ENCODE measurements at regions not wholly inside any gene's neighbourhood (a gene's known extent, or its start where the extent isn't known, plus 50 kb on each side); places are given as distances from the start of the nearest gene placed in this dataset.
A peak's percentile ranks its signal among the peaks of the same experiment; 100 is the strongest.

DNA sequence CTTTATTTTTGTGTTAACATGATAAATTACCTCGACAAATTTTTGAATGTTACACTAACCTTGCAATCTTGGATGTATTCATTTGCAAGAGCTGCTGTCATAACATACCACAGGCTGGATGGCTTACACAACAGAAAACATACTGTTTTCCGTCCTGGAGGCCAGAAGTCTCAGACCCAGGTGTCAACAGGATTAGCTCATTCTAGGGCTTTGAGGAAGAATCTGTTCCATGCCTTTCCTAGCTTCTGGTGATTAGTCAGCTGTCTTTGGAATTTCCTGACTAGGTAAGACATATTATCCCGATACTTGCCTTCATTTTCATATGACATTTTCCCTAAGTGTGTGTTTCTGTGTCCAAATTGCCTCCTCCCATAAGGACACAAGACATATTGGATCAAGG lies 188.6 kb upstream of the CDH19 start:
- H3K36me3 ChIP-seq = no peaks in the 10 kb centered on the region
- H3K4me3 ChIP-seq = no peak overlapping the region
- in situ Hi-C loops (cut with MboI; ENCODE audit: low sequenced_read_pairs in 4 of 4) (no loop called here), intact Hi-C loops (cut with DNase I; ENCODE audit: low total_unique reads) (no loop called here)
- TF ChIP-seq POLR2A (IDR thresholded peaks at IDR 0.05) (no peak), CTCF (IDR thresholded peaks at IDR 0.05 in 4 of 5, conservative IDR thresholded peaks at IDR 0.05 in 1 of 5) (no peak)
- H3K9me3 ChIP-seq = no peaks in the 10 kb centered on the region
- DNase-seq = no peak
- no peaks in the 10 kb centered on the region for H3K27me3 ChIP-seq
- H3K4me1 ChIP-seq = no peaks in the 10 kb centered on the region
- no peak for ATAC-seq
- H3K27ac ChIP-seq = no peak overlapping the region

GRCh38 chr18:66780609-66781008 lies 176.7 kb upstream of the CDH19 start:
- H3K27me3 ChIP-seq = no peaks in the 10 kb centered on the region
- TF ChIP-seq CTCF (IDR thresholded peaks at IDR 0.05 in 4 of 5, conservative IDR thresholded peaks at IDR 0.05 in 1 of 5) (no peak), POLR2A (IDR thresholded peaks at IDR 0.05) (no peak)
- H3K4me1 ChIP-seq = no peaks in the 10 kb centered on the region
- ATAC-seq (no peak), DNase-seq (no peak)
- no peak overlapping the region for H3K27ac ChIP-seq
- no peak overlapping the region for H3K4me3 ChIP-seq
- intact Hi-C loops (cut with DNase I; ENCODE audit: low total_unique reads) = no loop called here
- in situ Hi-C loops (cut with MboI; ENCODE audit: low sequenced_read_pairs in 4 of 4) = no loop called here
- H3K36me3 ChIP-seq = no peaks in the 10 kb centered on the region
- H3K9me3 ChIP-seq = no peaks in the 10 kb centered on the region

DNA sequence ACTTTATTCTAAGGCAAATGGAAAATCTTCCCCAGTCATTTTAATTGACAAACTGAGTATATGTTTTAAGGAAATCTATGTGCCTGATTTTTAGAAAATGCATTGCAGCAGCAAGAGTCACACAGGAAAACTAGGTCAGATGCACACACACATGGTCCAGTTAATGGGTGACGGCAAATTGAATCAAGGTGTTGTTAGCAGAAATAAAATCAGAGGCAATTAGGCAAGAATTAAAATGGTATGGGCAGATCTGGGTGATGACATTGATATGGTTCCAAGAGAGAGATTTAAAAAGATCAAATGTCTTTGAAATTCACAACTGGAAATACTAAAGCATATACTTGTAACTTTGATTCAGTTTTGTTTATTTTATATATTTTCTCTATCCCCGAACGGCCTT lies 174.2 kb upstream of the CDH19 start:
- Histone ChIP-seq H3K4me3 (no peak overlapping the region), H3K27me3 (no peaks in the 10 kb centered on the region), H3K9me3 (no peaks in the 10 kb centered on the region), H3K36me3 (no peaks in the 10 kb centered on the region), H3K4me1 (no peaks in the 10 kb centered on the region), H3K27ac (no peak overlapping the region)
- TF ChIP-seq CTCF (IDR thresholded peaks at IDR 0.05 in 4 of 5, conservative IDR thresholded peaks at IDR 0.05 in 1 of 5) = no peak
- TF ChIP-seq POLR2A (IDR thresholded peaks at IDR 0.05) = no peak
- intact Hi-C loops (cut with DNase I; ENCODE audit: low total_unique reads) = no loop called here
- DNase-seq = no peak
- in situ Hi-C loops (cut with MboI; ENCODE audit: low sequenced_read_pairs in 4 of 4) = no loop called here
- ATAC-seq = no peak

- H3K9me3 ChIP-seq = no peaks in the 10 kb centered on the region
- in situ Hi-C loops (cut with MboI; ENCODE audit: low sequenced_read_pairs in 4 of 4) (no loop called here), intact Hi-C loops (cut with DNase I; ENCODE audit: low total_unique reads) (no loop called here)
- no peaks in the 10 kb centered on the region for H3K36me3 ChIP-seq
- no peaks in the 10 kb centered on the region for H3K4me1 ChIP-seq
- no peak overlapping the region for H3K4me3 ChIP-seq
- H3K27ac ChIP-seq = no peak overlapping the region
- H3K27me3 ChIP-seq = no peaks in the 10 kb centered on the region
- TF ChIP-seq CTCF (IDR thresholded peaks at IDR 0.05 in 4 of 5, conservative IDR thresholded peaks at IDR 0.05 in 1 of 5) = no peak
- no peak for TF ChIP-seq POLR2A (IDR thresholded peaks at IDR 0.05)
- DNase-seq = no peak
- ATAC-seq = no peak
Measured at GRCh38 chr18:66769375-66769774, 165.5 kb upstream of the CDH19 start.

DNA sequence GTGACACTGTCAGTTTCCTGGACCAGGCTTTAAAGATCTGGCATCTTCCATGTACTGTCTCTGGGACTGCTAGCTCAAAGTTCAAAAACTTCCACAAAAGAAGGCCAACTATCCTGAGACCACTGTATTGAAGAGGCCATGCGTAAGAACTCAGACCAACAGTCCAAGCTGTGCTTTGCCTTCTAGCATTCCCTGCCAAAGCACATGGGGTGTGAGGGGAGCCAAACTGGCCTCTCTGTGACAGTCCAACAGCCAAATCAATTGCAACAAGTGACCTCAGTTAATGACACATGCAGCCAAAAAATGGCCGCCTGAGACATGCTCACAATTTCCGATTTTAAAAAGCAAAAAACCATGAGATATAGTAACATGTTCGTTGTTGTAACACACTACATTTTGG lies 160.3 kb upstream of the CDH19 start:
- in situ Hi-C loops (cut with MboI; ENCODE audit: low sequenced_read_pairs in 4 of 4) = no loop called here
- no peak for TF ChIP-seq POLR2A (IDR thresholded peaks at IDR 0.05)
- no peak for TF ChIP-seq CTCF (IDR thresholded peaks at IDR 0.05 in 4 of 5, conservative IDR thresholded peaks at IDR 0.05 in 1 of 5)
- Histone ChIP-seq H3K4me1 (no peaks in the 10 kb centered on the region), H3K27ac (no peak overlapping the region), H3K27me3 (no peaks in the 10 kb centered on the region), H3K36me3 (no peaks in the 10 kb centered on the region), H3K9me3 (no peaks in the 10 kb centered on the region), H3K4me3 (no peak overlapping the region)
- DNase-seq (peak in 1 of 2 donors; percentile 32), ATAC-seq (peak in 1 of 2 donors; percentile 47)
- intact Hi-C loops (cut with DNase I; ENCODE audit: low total_unique reads) = no loop called here

All from gastrocnemius medialis (tissue), 4 donors.